ENCODE measurements at regions not wholly inside any gene's neighbourhood (a gene's known extent, or its start where the extent isn't known, plus 50 kb on each side); places are given as distances from the start of the nearest gene placed in this dataset.

GRCh38 chr11:8757047-8757446 is 74.5 kb downstream of the RPL27A start:
- H3K9me3 Mint-ChIP-seq = no peaks in the 10 kb centered on the region
- H3K4me1 Mint-ChIP-seq (ENCODE audit: low read depth) = no peaks in the 10 kb centered on the region
- no peak overlapping the region for H3K4me3 ChIP-seq (ENCODE audit: low read length)
- CTCF ChIA-PET = no interaction called here
- H3K36me3 Mint-ChIP-seq (ENCODE audit: low read depth) = no peaks in the 10 kb centered on the region
- peaks cover 0 to 24% of the 10 kb centered on the region in 2 experiments for H3K27me3 ChIP-seq (ENCODE audit: control insufficient read depth in 1 of 2, insufficient read depth in 2 of 2, low read length in 2 of 2)
- peaks cover 5% of the 10 kb centered on the region for H3K27me3 Mint-ChIP-seq
- no peak for TF ChIP-seq CTCF (IDR thresholded peaks at IDR 0.05)
- no peaks in the 10 kb centered on the region for H3K36me3 ChIP-seq (ENCODE audit: insufficient read depth, low read length)
- POLR2A ChIA-PET = no interaction called here
- no peak overlapping the region for H3K27ac Mint-ChIP-seq
- ATAC-seq (ENCODE audit: poor library complexity) (no peak), DNase-seq (no peak)
- no peak overlapping the region for H3K27ac ChIP-seq (ENCODE audit: low read depth in 1 of 2, low read length in 2 of 2)
- intact Hi-C loops (cut with DNase I, micrococcal nuclease) = no loop called here
- no peaks in the 10 kb centered on the region for H3K4me1 ChIP-seq (ENCODE audit: insufficient read depth, low read length)
- H3K4me3 Mint-ChIP-seq = no peak overlapping the region
- no peaks in the 10 kb centered on the region for H3K9me3 ChIP-seq (ENCODE audit: control insufficient read depth in 1 of 2, insufficient read depth in 1 of 2, low read length in 2 of 2)

- CTCF ChIA-PET = no interaction called here
Observed at GRCh38 chr11:8757533-8757932, 74.9 kb downstream of the RPL27A start.

GRCh38 chr11:8758619-8759169 is 76.1 kb downstream of the RPL27A start:
- Mint-ChIP-seq H3K4me1 (ENCODE audit: low read depth) (no peaks in the 10 kb centered on the region), H3K27me3 (peaks cover 10% of the 10 kb centered on the region), H3K36me3 (ENCODE audit: low read depth) (no peaks in the 10 kb centered on the region), H3K9me3 (no peaks in the 10 kb centered on the region), H3K4me3 (no peak overlapping the region), H3K27ac (no peak overlapping the region)
- TF ChIP-seq CTCF (IDR thresholded peaks at IDR 0.05) = no peak
- no peaks in the 10 kb centered on the region for H3K9me3 ChIP-seq (ENCODE audit: control insufficient read depth in 1 of 2, insufficient read depth in 1 of 2, low read length in 2 of 2)
- ChIA-PET POLR2A (no interaction called here), CTCF (no interaction called here)
- intact Hi-C loops (cut with DNase I, micrococcal nuclease) = no loop called here
- H3K4me1 ChIP-seq (ENCODE audit: insufficient read depth, low read length) = no peaks in the 10 kb centered on the region
- DNase-seq (no peak), ATAC-seq (ENCODE audit: poor library complexity) (no peak)
- no peak overlapping the region for H3K27ac ChIP-seq (ENCODE audit: low read depth in 1 of 2, low read length in 2 of 2)
- no peaks in the 10 kb centered on the region for H3K36me3 ChIP-seq (ENCODE audit: insufficient read depth, low read length)
- no peak overlapping the region for H3K4me3 ChIP-seq (ENCODE audit: low read length)
- H3K27me3 ChIP-seq (ENCODE audit: control insufficient read depth in 1 of 2, insufficient read depth in 2 of 2, low read length in 2 of 2) = peaks cover 0 to 25% of the 10 kb centered on the region in 2 experiments

More at GRCh38 chr11:8757533-8757932, 74.9 kb downstream of the RPL27A start:
- no peaks in the 10 kb centered on the region for H3K4me1 Mint-ChIP-seq (ENCODE audit: low read depth)
- intact Hi-C loops (cut with DNase I, micrococcal nuclease) = no loop called here
- no peaks in the 10 kb centered on the region for H3K36me3 Mint-ChIP-seq (ENCODE audit: low read depth)
- H3K9me3 Mint-ChIP-seq = no peaks in the 10 kb centered on the region
- H3K9me3 ChIP-seq (ENCODE audit: control insufficient read depth in 1 of 2, insufficient read depth in 1 of 2, low read length in 2 of 2) = no peaks in the 10 kb centered on the region
- no peak overlapping the region for H3K4me3 Mint-ChIP-seq
- H3K36me3 ChIP-seq (ENCODE audit: insufficient read depth, low read length) = no peaks in the 10 kb centered on the region
- H3K4me3 ChIP-seq (ENCODE audit: low read length) = no peak overlapping the region
- DNase-seq (no peak), ATAC-seq (ENCODE audit: poor library complexity) (no peak)
- POLR2A ChIA-PET = no interaction called here
- no peaks in the 10 kb centered on the region for H3K4me1 ChIP-seq (ENCODE audit: insufficient read depth, low read length)
- TF ChIP-seq CTCF (IDR thresholded peaks at IDR 0.05) = no peak
- peaks cover 5% of the 10 kb centered on the region for H3K27me3 Mint-ChIP-seq
- H3K27me3 ChIP-seq (ENCODE audit: control insufficient read depth in 1 of 2, insufficient read depth in 2 of 2, low read length in 2 of 2) = peaks cover 0 to 25% of the 10 kb centered on the region in 2 experiments
- H3K27ac ChIP-seq (ENCODE audit: low read depth in 1 of 2, low read length in 2 of 2) = no peak overlapping the region
- no peak overlapping the region for H3K27ac Mint-ChIP-seq

Measured in CD4-positive, alpha-beta T cell (primary cell).